ENCODE measurements at regions not wholly inside any gene's neighbourhood (a gene's known extent, or its start where the extent isn't known, plus 50 kb on each side); places are given as distances from the start of the nearest gene placed in this dataset.

- TF ChIP-seq CTCF (conservative IDR thresholded peaks at IDR 0.05), result no peak
- TF ChIP-seq ZFX (IDR thresholded peaks at IDR 0.05), result no peak
These were observed 320.1 kb downstream of the DEPDC1B start for GRCh38 chr5:60379907-60380306.

Measured in C4-2B (cell line).